Esophagus muscularis mucosa (tissue), 3 donors: ENCODE measurements at regions not wholly inside any gene's neighbourhood (a gene's known extent, or its start where the extent isn't known, plus 50 kb on each side); places are given as distances from the start of the nearest gene placed in this dataset.

Source experiments
- POLR2A ChIP-seq: fragments of 450-650 bp; IDR thresholded peaks from one replicate; pipeline ENCODE4 v1.6.1; 2017; ENCODE audit warnings: antibody characterized with exemption, moderate library complexity, mild to moderate bottlenecking, low read depth
- POLR2AphosphoS5 ChIP-seq, 2 donors: sonication (generic); formaldehyde crosslinking; IDR thresholded peaks; one replicate each; pipeline ENCODE4 v1.6.1; 2017; ENCODE audit warnings: antibody characterized with exemption in 2 of 2
- TF ChIP-seq, protein P1 (sequence below), 3 experiments: fragments of 200-600 bp in 2 of 3; fragments of 450-650 bp in 1 of 3; sonication (generic) in 2 of 3; IDR thresholded peaks; one replicate each; pipeline ENCODE4 v1.5.1; 2017 to 2019; ENCODE audit warnings: antibody characterized with exemption in 3 of 3, mild to moderate bottlenecking in 2 of 3, moderate library complexity in 1 of 3

DNA sequence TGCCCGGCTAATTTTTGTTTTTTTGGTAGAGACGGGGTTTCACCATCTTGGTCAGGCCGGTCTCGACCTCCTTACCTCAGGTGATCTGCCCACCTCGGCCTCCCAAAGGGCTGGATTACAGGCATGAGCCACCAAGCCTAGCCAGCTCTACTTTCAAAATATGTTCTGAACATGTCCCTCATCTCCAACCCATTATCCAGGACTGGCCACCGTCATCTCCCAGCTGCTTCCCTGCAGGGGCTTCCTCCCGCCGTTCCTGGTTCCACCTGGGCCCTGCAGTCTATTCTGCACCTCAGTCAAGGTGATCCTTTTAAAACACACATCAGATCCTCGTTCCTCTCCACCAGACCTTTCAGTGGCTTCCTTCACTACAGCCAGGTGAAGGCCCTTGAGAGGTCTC lies 80.9 kb upstream of the NKX1-1 start:
- TF ChIP-seq, protein P1, sequence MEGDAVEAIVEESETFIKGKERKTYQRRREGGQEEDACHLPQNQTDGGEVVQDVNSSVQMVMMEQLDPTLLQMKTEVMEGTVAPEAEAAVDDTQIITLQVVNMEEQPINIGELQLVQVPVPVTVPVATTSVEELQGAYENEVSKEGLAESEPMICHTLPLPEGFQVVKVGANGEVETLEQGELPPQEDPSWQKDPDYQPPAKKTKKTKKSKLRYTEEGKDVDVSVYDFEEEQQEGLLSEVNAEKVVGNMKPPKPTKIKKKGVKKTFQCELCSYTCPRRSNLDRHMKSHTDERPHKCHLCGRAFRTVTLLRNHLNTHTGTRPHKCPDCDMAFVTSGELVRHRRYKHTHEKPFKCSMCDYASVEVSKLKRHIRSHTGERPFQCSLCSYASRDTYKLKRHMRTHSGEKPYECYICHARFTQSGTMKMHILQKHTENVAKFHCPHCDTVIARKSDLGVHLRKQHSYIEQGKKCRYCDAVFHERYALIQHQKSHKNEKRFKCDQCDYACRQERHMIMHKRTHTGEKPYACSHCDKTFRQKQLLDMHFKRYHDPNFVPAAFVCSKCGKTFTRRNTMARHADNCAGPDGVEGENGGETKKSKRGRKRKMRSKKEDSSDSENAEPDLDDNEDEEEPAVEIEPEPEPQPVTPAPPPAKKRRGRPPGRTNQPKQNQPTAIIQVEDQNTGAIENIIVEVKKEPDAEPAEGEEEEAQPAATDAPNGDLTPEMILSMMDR (IDR thresholded peaks at IDR 0.05), result no peak
- no peak for TF ChIP-seq POLR2A
- TF ChIP-seq POLR2AphosphoS5 (IDR thresholded peaks at IDR 0.05), result no peak
